ENCODE measurements at regions not wholly inside any gene's neighbourhood (a gene's known extent, or its start where the extent isn't known, plus 50 kb on each side); places are given as distances from the start of the nearest gene placed in this dataset.

DNA sequence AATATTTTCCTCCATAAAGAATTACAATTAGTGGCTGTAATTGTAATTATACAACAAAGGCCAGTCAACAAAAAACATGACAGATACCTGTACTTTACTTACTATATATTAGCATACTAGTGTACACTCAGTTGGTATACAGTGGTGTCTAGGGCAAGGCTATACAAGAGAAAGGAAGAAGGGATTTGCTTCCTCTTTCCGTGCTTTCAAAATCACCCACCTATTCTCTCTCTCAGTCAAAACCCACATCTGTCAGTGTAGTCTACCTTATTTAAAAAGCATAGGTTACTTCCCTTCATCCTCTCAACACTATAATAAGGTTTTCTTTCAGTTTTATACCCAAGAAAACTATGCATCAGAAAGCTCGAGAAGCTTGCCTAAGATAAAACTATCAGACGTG, 355.8 kb upstream of the NR5A2 start:
- TF ChIP-seq, protein P1, sequence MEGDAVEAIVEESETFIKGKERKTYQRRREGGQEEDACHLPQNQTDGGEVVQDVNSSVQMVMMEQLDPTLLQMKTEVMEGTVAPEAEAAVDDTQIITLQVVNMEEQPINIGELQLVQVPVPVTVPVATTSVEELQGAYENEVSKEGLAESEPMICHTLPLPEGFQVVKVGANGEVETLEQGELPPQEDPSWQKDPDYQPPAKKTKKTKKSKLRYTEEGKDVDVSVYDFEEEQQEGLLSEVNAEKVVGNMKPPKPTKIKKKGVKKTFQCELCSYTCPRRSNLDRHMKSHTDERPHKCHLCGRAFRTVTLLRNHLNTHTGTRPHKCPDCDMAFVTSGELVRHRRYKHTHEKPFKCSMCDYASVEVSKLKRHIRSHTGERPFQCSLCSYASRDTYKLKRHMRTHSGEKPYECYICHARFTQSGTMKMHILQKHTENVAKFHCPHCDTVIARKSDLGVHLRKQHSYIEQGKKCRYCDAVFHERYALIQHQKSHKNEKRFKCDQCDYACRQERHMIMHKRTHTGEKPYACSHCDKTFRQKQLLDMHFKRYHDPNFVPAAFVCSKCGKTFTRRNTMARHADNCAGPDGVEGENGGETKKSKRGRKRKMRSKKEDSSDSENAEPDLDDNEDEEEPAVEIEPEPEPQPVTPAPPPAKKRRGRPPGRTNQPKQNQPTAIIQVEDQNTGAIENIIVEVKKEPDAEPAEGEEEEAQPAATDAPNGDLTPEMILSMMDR (IDR thresholded peaks at IDR 0.05): no peak
- TF ChIP-seq, protein P2, sequence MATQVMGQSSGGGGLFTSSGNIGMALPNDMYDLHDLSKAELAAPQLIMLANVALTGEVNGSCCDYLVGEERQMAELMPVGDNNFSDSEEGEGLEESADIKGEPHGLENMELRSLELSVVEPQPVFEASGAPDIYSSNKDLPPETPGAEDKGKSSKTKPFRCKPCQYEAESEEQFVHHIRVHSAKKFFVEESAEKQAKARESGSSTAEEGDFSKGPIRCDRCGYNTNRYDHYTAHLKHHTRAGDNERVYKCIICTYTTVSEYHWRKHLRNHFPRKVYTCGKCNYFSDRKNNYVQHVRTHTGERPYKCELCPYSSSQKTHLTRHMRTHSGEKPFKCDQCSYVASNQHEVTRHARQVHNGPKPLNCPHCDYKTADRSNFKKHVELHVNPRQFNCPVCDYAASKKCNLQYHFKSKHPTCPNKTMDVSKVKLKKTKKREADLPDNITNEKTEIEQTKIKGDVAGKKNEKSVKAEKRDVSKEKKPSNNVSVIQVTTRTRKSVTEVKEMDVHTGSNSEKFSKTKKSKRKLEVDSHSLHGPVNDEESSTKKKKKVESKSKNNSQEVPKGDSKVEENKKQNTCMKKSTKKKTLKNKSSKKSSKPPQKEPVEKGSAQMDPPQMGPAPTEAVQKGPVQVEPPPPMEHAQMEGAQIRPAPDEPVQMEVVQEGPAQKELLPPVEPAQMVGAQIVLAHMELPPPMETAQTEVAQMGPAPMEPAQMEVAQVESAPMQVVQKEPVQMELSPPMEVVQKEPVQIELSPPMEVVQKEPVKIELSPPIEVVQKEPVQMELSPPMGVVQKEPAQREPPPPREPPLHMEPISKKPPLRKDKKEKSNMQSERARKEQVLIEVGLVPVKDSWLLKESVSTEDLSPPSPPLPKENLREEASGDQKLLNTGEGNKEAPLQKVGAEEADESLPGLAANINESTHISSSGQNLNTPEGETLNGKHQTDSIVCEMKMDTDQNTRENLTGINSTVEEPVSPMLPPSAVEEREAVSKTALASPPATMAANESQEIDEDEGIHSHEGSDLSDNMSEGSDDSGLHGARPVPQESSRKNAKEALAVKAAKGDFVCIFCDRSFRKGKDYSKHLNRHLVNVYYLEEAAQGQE (IDR thresholded peaks at IDR 0.05; ENCODE audit: insufficient read depth in 1 of 2, low read depth in 2 of 2, low read length in 1 of 2): no peak
- TF ChIP-seq POLR2AphosphoS5 (IDR thresholded peaks at IDR 0.05; ENCODE audit: low read depth, low read length): no peak
